Glutamatergic neuron (in vitro differentiated cells): ENCODE measurements at regions not wholly inside any gene's neighbourhood (a gene's known extent, or its start where the extent isn't known, plus 50 kb on each side); places are given as distances from the start of the nearest gene placed in this dataset.
"Not testable (repeated sequence)": the region's sequence is repeated elsewhere in the genome, so short reads cannot be mapped to it uniquely, and the experiment has no call there.

Experiments
- DNase-seq: peaks from one replicate; pipeline ENCODE4 v3.0.0; 2022
- H3K27ac Mint-ChIP-seq: one replicate; pipeline ENCODE4 v1.8.0; 2020; ENCODE audit warnings: mild to moderate bottlenecking, mixed read lengths, inconsistent platforms; ENCODE audit not compliant: unreplicated experiment
- H3K27me3 Mint-ChIP-seq: one replicate; pipeline ENCODE4 v1.8.0; 2020; ENCODE audit warnings: mild to moderate bottlenecking, moderate library complexity, mixed read lengths, inconsistent platforms; ENCODE audit not compliant: unreplicated experiment
- H3K36me3 Mint-ChIP-seq: one replicate; pipeline ENCODE4 v1.8.0; 2020; ENCODE audit warnings: mild to moderate bottlenecking, mixed read lengths, inconsistent platforms; ENCODE audit not compliant: unreplicated experiment
- H3K4me1 Mint-ChIP-seq: one replicate; pipeline ENCODE4 v1.8.0; 2020; ENCODE audit warnings: mild to moderate bottlenecking, low read depth, mixed read lengths, inconsistent platforms; ENCODE audit not compliant: unreplicated experiment
- H3K4me3 Mint-ChIP-seq: one replicate; pipeline ENCODE4 v1.8.0; 2020; ENCODE audit warnings: mild to moderate bottlenecking, mixed read lengths, inconsistent platforms; ENCODE audit not compliant: unreplicated experiment
- H3K9me3 Mint-ChIP-seq: one replicate; pipeline ENCODE4 v1.8.0; 2020; ENCODE audit warnings: mild to moderate bottlenecking, moderate library complexity, mixed read lengths, inconsistent platforms; ENCODE audit not compliant: unreplicated experiment
- TF ChIP-seq, protein P1 (sequence below): fragments of 200-600 bp; sonication (generic); IDR thresholded peaks from one replicate; pipeline ENCODE4 v1.5.0; 2021; ENCODE audit not compliant: partially characterized antibody, unreplicated experiment

DNA sequence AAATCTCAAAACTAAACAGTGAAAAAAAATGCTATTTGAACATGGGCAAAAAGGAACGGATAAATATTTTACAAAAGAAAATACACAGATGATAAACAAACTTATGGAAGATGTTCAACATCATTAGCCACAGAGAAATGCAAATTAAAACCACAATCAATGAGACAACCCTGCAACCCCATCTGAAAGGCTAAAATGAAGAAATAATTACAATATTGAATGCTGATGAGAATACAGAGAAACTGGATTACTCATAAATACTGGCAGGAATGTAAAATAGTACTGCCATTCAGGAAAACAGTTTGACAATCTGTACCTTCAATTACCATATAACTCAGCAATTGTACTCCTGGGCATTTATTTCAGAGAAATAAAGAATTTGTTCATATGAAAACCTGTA, 193.1 kb upstream of the UBE2E3 start:
- H3K4me3 Mint-ChIP-seq, result no peak overlapping the region
- no peak for DNase-seq
- no peak overlapping the region for H3K27ac Mint-ChIP-seq

DNA sequence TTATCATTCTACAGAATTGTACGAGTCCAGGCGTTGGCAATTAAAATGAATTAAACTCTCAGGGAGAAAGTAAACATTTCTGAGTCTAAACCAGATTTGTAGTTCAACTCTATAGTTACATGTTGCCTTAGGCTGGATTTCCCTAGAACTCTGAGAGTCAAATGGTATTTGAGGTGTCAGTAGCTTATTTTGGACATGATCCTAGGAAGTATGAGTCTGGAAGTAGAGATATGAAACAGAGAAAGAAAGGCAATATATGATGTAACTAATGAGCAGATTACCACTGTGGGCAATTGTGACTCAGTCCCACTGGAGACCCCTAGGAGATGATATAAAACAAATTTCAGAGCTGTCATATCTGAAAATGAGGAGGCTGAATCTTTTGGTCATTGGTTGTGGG, 199.1 kb upstream of the UBE2E3 start:
- Mint-ChIP-seq H3K27me3 (no peaks in the 10 kb centered on the region), H3K4me3 (no peak overlapping the region), H3K9me3 (no peaks in the 10 kb centered on the region), H3K36me3 (no peaks in the 10 kb centered on the region), H3K4me1 (no peaks in the 10 kb centered on the region), H3K27ac (no peak overlapping the region)
- no peak for DNase-seq
- TF ChIP-seq, protein P1, sequence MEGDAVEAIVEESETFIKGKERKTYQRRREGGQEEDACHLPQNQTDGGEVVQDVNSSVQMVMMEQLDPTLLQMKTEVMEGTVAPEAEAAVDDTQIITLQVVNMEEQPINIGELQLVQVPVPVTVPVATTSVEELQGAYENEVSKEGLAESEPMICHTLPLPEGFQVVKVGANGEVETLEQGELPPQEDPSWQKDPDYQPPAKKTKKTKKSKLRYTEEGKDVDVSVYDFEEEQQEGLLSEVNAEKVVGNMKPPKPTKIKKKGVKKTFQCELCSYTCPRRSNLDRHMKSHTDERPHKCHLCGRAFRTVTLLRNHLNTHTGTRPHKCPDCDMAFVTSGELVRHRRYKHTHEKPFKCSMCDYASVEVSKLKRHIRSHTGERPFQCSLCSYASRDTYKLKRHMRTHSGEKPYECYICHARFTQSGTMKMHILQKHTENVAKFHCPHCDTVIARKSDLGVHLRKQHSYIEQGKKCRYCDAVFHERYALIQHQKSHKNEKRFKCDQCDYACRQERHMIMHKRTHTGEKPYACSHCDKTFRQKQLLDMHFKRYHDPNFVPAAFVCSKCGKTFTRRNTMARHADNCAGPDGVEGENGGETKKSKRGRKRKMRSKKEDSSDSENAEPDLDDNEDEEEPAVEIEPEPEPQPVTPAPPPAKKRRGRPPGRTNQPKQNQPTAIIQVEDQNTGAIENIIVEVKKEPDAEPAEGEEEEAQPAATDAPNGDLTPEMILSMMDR, result no peak

More for the DNA sequence above, 193.1 kb upstream of the UBE2E3 start:
- no peaks in the 10 kb centered on the region for H3K27me3 Mint-ChIP-seq
- H3K36me3 Mint-ChIP-seq, result no peaks in the 10 kb centered on the region
- TF ChIP-seq, protein P1, result no peak
- H3K4me1 Mint-ChIP-seq, result no peaks in the 10 kb centered on the region
- no peaks in the 10 kb centered on the region for H3K9me3 Mint-ChIP-seq

DNA sequence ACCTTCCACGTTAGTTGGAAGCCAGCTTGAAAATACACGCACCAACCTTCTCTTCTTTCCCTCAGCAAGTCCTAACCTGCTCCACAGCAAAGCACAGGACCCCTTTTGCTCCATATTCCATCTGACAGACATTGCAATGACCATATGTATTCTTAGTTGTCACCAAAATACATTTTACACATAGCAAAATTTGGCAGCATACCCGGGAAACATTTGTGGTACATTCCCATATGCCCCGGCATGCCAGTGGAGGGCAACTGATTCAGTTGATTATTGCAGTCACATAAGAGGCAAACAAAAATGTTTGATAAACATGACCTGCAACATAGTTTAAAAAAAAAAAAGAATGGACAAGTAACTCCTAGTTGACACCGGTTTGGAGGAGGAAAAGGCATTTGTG, 202.1 kb upstream of the UBE2E3 start:
- H3K4me3 Mint-ChIP-seq, result no peak overlapping the region
- TF ChIP-seq, protein P1, result no peak
- no peaks in the 10 kb centered on the region for H3K27me3 Mint-ChIP-seq
- H3K9me3 Mint-ChIP-seq, result no peaks in the 10 kb centered on the region
- no peaks in the 10 kb centered on the region for H3K36me3 Mint-ChIP-seq
- H3K4me1 Mint-ChIP-seq, result no peaks in the 10 kb centered on the region
- no peak overlapping the region for H3K27ac Mint-ChIP-seq
- no peak for DNase-seq

DNA sequence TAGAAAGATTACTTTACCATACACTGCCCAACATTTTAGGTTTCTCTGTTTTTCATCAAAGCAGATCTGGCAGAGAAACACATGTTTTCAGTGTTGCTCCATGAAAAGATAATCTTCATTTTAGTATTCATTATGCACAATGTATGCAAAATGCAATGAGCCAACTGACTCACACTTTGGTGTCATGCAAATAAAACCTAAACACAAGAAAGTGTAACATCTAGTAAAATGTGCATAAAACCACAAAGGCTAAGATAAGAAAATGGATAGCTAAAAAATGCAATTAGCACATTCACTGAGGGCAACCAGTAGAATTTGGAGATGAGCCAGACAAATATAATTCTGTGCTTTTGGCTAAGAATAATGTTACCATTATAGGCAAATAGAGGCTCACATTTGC, 203.5 kb upstream of the UBE2E3 start:
- Mint-ChIP-seq H3K27ac (no peak overlapping the region), H3K9me3 (no peaks in the 10 kb centered on the region), H3K4me1 (no peaks in the 10 kb centered on the region), H3K27me3 (no peaks in the 10 kb centered on the region), H3K36me3 (no peaks in the 10 kb centered on the region), H3K4me3 (no peak overlapping the region)
- no peak for DNase-seq
- TF ChIP-seq, protein P1, result no peak

DNA sequence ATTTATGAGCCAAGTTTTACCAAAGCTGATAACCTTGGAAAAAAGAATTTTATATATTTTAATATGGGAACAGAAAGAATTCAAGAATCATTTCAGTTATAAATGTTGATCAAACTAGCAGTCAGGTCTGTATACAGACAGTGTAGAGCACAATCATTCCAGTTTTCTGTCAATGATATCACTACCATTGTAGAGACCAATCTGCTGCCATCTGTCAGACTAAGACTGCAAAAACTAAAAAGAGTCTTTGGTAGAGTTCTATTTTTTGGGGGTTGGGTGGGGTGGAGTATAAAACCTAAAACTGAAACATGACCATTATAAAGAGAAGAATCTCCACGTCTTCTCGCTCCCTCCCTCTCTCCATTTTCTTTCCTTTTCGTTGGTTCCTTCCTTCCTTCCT, 204.7 kb upstream of the UBE2E3 start:
- no peaks in the 10 kb centered on the region for H3K27me3 Mint-ChIP-seq
- H3K9me3 Mint-ChIP-seq, result no peaks in the 10 kb centered on the region
- DNase-seq, result no peak
- TF ChIP-seq, protein P1, result no peak
- no peaks in the 10 kb centered on the region for H3K36me3 Mint-ChIP-seq
- H3K4me3 Mint-ChIP-seq, result no peak overlapping the region
- H3K27ac Mint-ChIP-seq, result no peak overlapping the region
- no peaks in the 10 kb centered on the region for H3K4me1 Mint-ChIP-seq

DNA sequence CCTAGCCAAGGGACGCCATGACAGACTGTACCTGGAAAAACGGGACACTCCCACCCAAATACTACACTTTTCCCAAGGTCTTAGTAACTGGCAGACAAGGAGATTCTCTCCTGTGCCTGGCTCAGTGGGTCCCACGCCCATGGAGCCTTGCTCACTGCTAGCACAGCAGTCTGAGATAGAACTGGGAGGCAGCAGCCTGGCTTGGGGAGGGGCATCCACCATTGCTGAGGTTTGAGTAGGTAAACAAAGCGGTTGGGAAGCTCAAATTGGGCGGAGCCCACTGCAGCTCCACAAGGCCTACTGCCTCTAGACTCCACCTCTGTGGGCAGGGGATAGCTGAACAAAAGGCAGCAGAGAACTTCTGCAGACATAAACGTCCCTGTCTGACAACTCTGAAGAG, 215.1 kb upstream of the UBE2E3 start:
- H3K4me1 Mint-ChIP-seq, H3K36me3 Mint-ChIP-seq, H3K27ac Mint-ChIP-seq, H3K9me3 Mint-ChIP-seq, H3K4me3 Mint-ChIP-seq, H3K27me3 Mint-ChIP-seq, DNase-seq: not testable (repeated sequence)
